Mesendoderm (in vitro differentiated cells): ENCODE measurements at regions not wholly inside any gene's neighbourhood (a gene's known extent, or its start where the extent isn't known, plus 50 kb on each side); places are given as distances from the start of the nearest gene placed in this dataset.

Experiments used
- DNase-seq: peaks from one replicate; pipeline ENCODE4 v3.0.0; 2013
- H2AK5ac ChIP-seq: 2 replicates; pipeline ENCODE4 v1.6.1; 2013; ENCODE audit warnings: low read length, inconsistent platforms
- H2BK120ac ChIP-seq: 2 replicates; pipeline ENCODE4 v1.6.1; 2013; ENCODE audit warnings: low read depth, mild to moderate bottlenecking, low read length, moderate library complexity, mixed read lengths
- H2BK15ac ChIP-seq: replicated peaks from 2 replicates; pipeline ENCODE4 v1.6.1; 2013; ENCODE audit warnings: low read depth, mild to moderate bottlenecking, moderate library complexity
- H2BK5ac ChIP-seq: 2 replicates; pipeline ENCODE4 v1.6.1; 2013; ENCODE audit warnings: low read length, inconsistent platforms
- H3K18ac ChIP-seq: 2 replicates; pipeline ENCODE4 v1.6.1; 2013; ENCODE audit warnings: mild to moderate bottlenecking, low read length, mixed read lengths
- H3K23ac ChIP-seq: one replicate; pipeline ENCODE4 v1.6.1; 2013; ENCODE audit warnings: low read length
- H3K27ac ChIP-seq: 2 replicates; pipeline ENCODE4 v1.5.1; 2013; ENCODE audit warnings: low read depth, mild to moderate bottlenecking, inconsistent platforms, low read length, moderate library complexity
- H3K27me3 ChIP-seq: 2 replicates; pipeline ENCODE4 v1.6.1; 2013; ENCODE audit warnings: low read length, control low read depth, mild to moderate bottlenecking, inconsistent platforms; ENCODE audit not compliant: insufficient read depth, poor library complexity
- H3K36me3 ChIP-seq: 2 replicates; pipeline ENCODE4 v1.6.1; 2013; ENCODE audit warnings: low read length, inconsistent platforms; ENCODE audit not compliant: control insufficient read depth, insufficient read depth
- H3K4ac ChIP-seq: one replicate; pipeline ENCODE4 v1.6.1; 2013; ENCODE audit warnings: low read depth, mild to moderate bottlenecking, low read length, moderate library complexity
- H3K4me1 ChIP-seq: 2 replicates; pipeline ENCODE4 v1.6.1; 2013; ENCODE audit warnings: low read depth, low read length, inconsistent platforms; ENCODE audit not compliant: control insufficient read depth
- H3K4me2 ChIP-seq: 2 replicates; pipeline ENCODE4 v1.6.1; 2013; ENCODE audit warnings: low read length
- H3K4me3 ChIP-seq: 2 replicates; pipeline ENCODE4 v1.5.1; 2013; ENCODE audit warnings: mild to moderate bottlenecking, low read length
- H3K56ac ChIP-seq: one replicate; pipeline ENCODE4 v1.6.1; 2013; ENCODE audit warnings: low read length
- H3K79me1 ChIP-seq: 2 replicates; pipeline ENCODE4 v1.6.1; 2013; ENCODE audit warnings: low read length, inconsistent platforms
- H3K79me2 ChIP-seq: 2 replicates; pipeline ENCODE4 v1.6.1; 2013; ENCODE audit warnings: mild to moderate bottlenecking, low read length; ENCODE audit not compliant: control insufficient read depth, insufficient read depth
- H3K9ac ChIP-seq: 2 replicates; pipeline ENCODE4 v1.6.1; 2013; ENCODE audit warnings: low read length, inconsistent platforms
- H4K5ac ChIP-seq: one replicate; pipeline ENCODE4 v1.6.1; 2013; ENCODE audit warnings: low read length
- H4K8ac ChIP-seq: one replicate; pipeline ENCODE4 v1.6.1; 2013; ENCODE audit warnings: low read depth, mild to moderate bottlenecking, control low read depth, low read length, moderate library complexity
- WGBS: extraction: QIAGEN DNeasy Blood & Tissue Kit; methylation state at CpG from one replicate; pipeline ENCODE4 v1.1.7; 2013; ENCODE audit warnings: low lambda C conversion rate, missing lambda C conversion rate; ENCODE audit not compliant: insufficient coverage; ENCODE audit errors: extremely low coverage; 5-methylcytosine and 5-hydroxymethylcytosine counted together

DNA sequence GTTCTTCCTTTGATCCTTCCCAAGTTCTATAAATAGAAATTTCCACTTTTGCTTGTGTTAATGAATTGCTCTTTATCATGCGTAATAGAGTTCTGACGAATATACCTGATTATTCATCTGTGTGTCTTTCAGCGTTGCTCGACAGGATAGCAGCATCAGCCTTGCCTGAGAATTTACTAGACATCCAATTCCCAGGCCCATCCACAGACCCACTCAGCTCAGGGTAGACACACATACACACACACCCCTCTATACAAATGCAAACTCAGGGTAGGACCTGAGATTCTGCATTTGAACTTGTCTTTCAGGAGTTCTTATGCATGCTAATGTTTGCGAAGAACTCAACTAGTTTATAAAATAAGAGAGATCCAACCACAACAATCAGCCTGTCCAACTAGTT lies 343.4 kb upstream of the GYPC start:
- no peak overlapping the region for H3K18ac ChIP-seq
- no peaks in the 10 kb centered on the region for H3K27me3 ChIP-seq
- no peak overlapping the region for H3K4me3 ChIP-seq
- no peak overlapping the region for H3K9ac ChIP-seq
- H3K4me1 ChIP-seq = no peaks in the 10 kb centered on the region
- no peak overlapping the region for H2BK15ac ChIP-seq
- H3K79me1 ChIP-seq = no peaks in the 10 kb centered on the region
- H3K56ac ChIP-seq = no peak overlapping the region
- no peak overlapping the region for H3K4ac ChIP-seq
- no peak overlapping the region for H4K8ac ChIP-seq
- H4K5ac ChIP-seq = no peak overlapping the region
- no peaks in the 10 kb centered on the region for H3K36me3 ChIP-seq
- no peak overlapping the region for H3K27ac ChIP-seq
- H2AK5ac ChIP-seq = no peak overlapping the region
- no peak for DNase-seq
- no CpG with 5 or more reads among the region's 5 CpGs for WGBS
- no peaks in the 10 kb centered on the region for H3K79me2 ChIP-seq
- no peak overlapping the region for H3K23ac ChIP-seq
- no peak overlapping the region for H3K4me2 ChIP-seq
- no peak overlapping the region for H2BK120ac ChIP-seq
- no peak overlapping the region for H2BK5ac ChIP-seq

DNA sequence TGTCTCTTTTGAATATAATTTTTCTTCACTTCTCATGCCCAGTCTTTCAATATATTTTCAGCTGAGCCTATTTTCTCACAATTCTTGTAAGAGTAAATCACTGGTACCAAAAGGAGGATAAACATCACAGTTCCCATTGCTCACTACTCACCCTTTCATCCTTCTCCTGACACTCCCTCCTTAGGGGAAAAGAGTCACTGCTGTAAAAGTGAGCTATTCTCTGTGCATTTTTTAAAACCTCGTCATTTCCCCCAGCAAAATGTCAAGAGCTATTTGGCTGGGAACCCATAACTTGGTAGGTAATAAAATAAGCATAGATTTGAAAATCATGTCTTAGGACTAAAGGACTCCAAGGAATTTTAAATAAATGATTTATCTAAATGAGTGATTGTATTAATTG lies 340.1 kb upstream of the GYPC start:
- Histone ChIP-seq H3K23ac (no peak overlapping the region), H2AK5ac (no peak overlapping the region), H3K4me2 (no peak overlapping the region), H2BK5ac (no peak overlapping the region), H3K18ac (no peak overlapping the region), H3K4me1 (no peaks in the 10 kb centered on the region), H2BK120ac (no peak overlapping the region), H3K4me3 (no peak overlapping the region), H3K79me1 (no peaks in the 10 kb centered on the region), H3K56ac (no peak overlapping the region), H3K27ac (no peak overlapping the region), H4K8ac (no peak overlapping the region), H3K27me3 (no peaks in the 10 kb centered on the region), H3K36me3 (no peaks in the 10 kb centered on the region), H3K9ac (no peak overlapping the region), H3K79me2 (no peaks in the 10 kb centered on the region), H4K5ac (no peak overlapping the region), H3K4ac (no peak overlapping the region), H2BK15ac (no peak overlapping the region)
- DNase-seq = no peak
- no CpG with 5 or more reads among the region's 1 CpG for WGBS

DNA sequence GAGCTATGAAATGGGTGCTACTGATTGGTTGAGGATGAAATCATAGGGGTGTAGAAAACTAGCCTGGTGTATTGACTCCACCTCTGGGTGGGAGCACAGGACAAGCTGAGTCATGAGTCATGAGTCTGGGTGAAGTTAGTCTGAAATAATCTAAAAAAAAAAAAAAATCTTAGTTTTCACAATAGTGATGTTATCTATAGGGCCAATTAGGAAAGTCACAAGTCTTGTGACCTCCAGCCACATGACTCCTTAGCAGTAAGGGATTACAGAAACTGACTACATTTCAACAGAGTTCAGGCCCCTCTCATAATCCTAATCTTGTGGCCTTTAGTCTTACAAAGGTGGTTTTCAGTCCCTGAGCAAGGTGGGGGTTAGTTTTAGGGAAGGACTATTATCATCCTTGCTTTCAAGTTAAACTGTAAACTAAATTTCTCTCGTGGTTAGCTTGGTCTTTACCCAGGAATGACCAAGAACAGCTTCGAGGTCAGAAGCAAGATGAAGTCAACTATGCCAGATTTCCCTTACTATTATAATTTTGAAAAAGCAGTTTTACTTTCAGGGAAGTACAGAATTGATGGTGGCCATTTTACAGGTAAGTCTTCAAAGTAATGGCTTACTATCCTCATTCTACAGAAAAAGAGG lies 338.0 kb upstream of the GYPC start:
- no peak overlapping the region for H3K4me2 ChIP-seq
- H3K4ac ChIP-seq = no peak overlapping the region
- H3K27me3 ChIP-seq = no peaks in the 10 kb centered on the region
- H2BK15ac ChIP-seq = no peak overlapping the region
- no peak overlapping the region for H2BK120ac ChIP-seq
- H3K4me1 ChIP-seq = no peaks in the 10 kb centered on the region
- H3K23ac ChIP-seq = no peak overlapping the region
- peak; percentile 3 for DNase-seq
- no peak overlapping the region for H3K56ac ChIP-seq
- no peaks in the 10 kb centered on the region for H3K36me3 ChIP-seq
- H3K79me2 ChIP-seq = no peaks in the 10 kb centered on the region
- H3K27ac ChIP-seq = no peak overlapping the region
- H3K79me1 ChIP-seq = no peaks in the 10 kb centered on the region
- no peak overlapping the region for H3K4me3 ChIP-seq
- no peak overlapping the region for H4K5ac ChIP-seq
- no peak overlapping the region for H3K18ac ChIP-seq
- no peak overlapping the region for H3K9ac ChIP-seq
- H2BK5ac ChIP-seq = no peak overlapping the region
- no CpG with 5 or more reads among the region's 2 CpGs for WGBS
- no peak overlapping the region for H2AK5ac ChIP-seq
- no peak overlapping the region for H4K8ac ChIP-seq

DNA sequence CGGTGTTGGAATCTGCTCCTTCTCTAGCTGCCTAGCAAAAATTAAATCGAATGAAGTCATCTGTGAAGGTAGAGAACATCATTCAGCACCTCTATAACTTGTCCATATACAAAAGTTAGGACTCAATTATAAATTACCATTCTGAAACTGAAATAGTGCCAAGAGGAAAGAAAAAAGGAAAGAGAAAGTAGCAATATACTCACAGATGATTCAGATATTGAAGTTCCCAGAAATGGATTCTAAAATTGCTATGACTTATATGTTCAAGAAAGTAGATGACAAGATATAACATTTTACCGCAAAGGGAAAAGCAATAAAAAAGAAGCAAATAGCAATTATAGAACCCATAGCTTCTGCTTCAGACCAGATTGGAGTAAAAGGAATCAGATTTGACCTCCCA lies 333.6 kb upstream of the GYPC start:
- no peak overlapping the region for H2BK15ac ChIP-seq
- no peaks in the 10 kb centered on the region for H3K36me3 ChIP-seq
- H3K18ac ChIP-seq = no peak overlapping the region
- WGBS = no CpG with 5 or more reads among the region's 3 CpGs
- H2AK5ac ChIP-seq = no peak overlapping the region
- H2BK120ac ChIP-seq = no peak overlapping the region
- no peaks in the 10 kb centered on the region for H3K4me1 ChIP-seq
- no peak overlapping the region for H3K4me3 ChIP-seq
- no peaks in the 10 kb centered on the region for H3K79me2 ChIP-seq
- H4K5ac ChIP-seq = no peak overlapping the region
- H3K79me1 ChIP-seq = no peaks in the 10 kb centered on the region
- DNase-seq = no peak
- H3K4me2 ChIP-seq = no peak overlapping the region
- no peak overlapping the region for H4K8ac ChIP-seq
- H3K23ac ChIP-seq = no peak overlapping the region
- no peak overlapping the region for H3K27ac ChIP-seq
- H3K27me3 ChIP-seq = no peaks in the 10 kb centered on the region
- H3K9ac ChIP-seq = no peak overlapping the region
- H3K56ac ChIP-seq = no peak overlapping the region
- H2BK5ac ChIP-seq = no peak overlapping the region
- H3K4ac ChIP-seq = no peak overlapping the region

DNA sequence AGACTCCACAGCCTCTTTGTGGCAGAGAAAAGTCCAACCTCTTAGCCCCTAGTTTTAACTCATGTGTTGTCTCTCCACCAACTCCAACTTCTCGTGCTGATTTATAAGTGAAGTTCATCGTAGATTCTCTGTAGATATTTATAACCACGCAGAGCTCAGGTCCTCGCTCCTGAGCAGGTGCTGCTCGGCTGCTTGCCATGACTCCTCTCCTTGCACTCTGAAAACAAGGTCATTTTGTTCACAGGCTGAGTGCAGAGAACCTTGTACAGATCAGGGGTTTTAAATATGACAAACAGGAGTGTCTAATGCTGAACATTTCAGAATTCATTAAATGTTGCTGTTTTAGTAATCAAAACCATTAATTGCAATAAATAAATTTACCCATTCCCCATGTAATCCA lies 330.8 kb upstream of the GYPC start:
- Histone ChIP-seq H3K23ac (no peak overlapping the region), H2BK15ac (no peak overlapping the region), H2AK5ac (no peak overlapping the region), H3K4ac (no peak overlapping the region), H3K9ac (no peak overlapping the region), H4K8ac (no peak overlapping the region), H4K5ac (no peak overlapping the region), H3K27me3 (no peaks in the 10 kb centered on the region), H3K36me3 (no peaks in the 10 kb centered on the region), H2BK5ac (no peak overlapping the region), H3K79me1 (no peaks in the 10 kb centered on the region), H3K18ac (no peak overlapping the region), H3K4me1 (no peaks in the 10 kb centered on the region), H3K27ac (no peak overlapping the region), H3K4me2 (no peak overlapping the region), H2BK120ac (no peak overlapping the region), H3K4me3 (no peak overlapping the region), H3K56ac (no peak overlapping the region), H3K79me2 (no peaks in the 10 kb centered on the region)
- no peak for DNase-seq
- no CpG with 5 or more reads among the region's 5 CpGs for WGBS

DNA sequence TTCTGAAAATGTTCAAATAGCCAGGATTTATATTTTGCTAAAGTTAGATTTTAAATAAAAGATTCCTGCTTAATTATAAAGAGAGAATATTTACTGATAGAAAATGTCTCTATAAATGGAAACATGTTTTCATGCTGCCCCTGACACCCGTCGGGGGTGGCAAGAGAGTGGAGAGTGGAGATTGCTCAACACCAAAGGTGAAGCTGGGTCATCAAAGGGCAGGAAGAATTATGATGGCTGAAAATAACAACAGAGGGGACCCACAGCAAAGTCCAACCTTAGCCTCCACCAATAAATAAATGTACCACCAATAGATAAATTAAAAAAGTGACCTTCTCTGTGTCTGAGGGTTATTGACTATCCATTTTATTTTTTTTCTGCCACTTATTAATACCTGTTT lies 326.8 kb upstream of the GYPC start:
- Histone ChIP-seq H4K5ac (no peak overlapping the region), H2AK5ac (no peak overlapping the region), H3K9ac (no peak overlapping the region), H3K4ac (no peak overlapping the region), H2BK5ac (no peak overlapping the region), H3K79me1 (no peaks in the 10 kb centered on the region), H3K36me3 (no peaks in the 10 kb centered on the region), H3K79me2 (no peaks in the 10 kb centered on the region), H3K56ac (no peak overlapping the region), H2BK15ac (no peak overlapping the region), H3K23ac (no peak overlapping the region), H4K8ac (no peak overlapping the region), H3K27ac (no peak overlapping the region), H3K4me2 (no peak overlapping the region), H2BK120ac (no peak overlapping the region), H3K18ac (no peak overlapping the region), H3K4me3 (no peak overlapping the region), H3K4me1 (no peaks in the 10 kb centered on the region), H3K27me3 (no peaks in the 10 kb centered on the region)
- no peak for DNase-seq
- WGBS = no CpG with 5 or more reads among the region's 2 CpGs
